PFSK-1 (cell line): ENCODE measurements at regions not wholly inside any gene's neighbourhood (a gene's known extent, or its start where the extent isn't known, plus 50 kb on each side); places are given as distances from the start of the nearest gene placed in this dataset.

Experiments used
- FOXP2 ChIP-seq: optimal IDR thresholded peaks from 2 replicates; pipeline ENCODE3; 2011; ENCODE audit warnings: borderline replicate concordance, control low read depth, inconsistent platforms; ENCODE audit not compliant: insufficient read depth; ENCODE audit errors: extremely low read length, extremely low read depth
- POLR2AphosphoS5 ChIP-seq: IDR thresholded peaks from 2 replicates; pipeline ENCODE4 v1.6.1; 2012; ENCODE audit warnings: low read depth, mild to moderate bottlenecking, control low read depth, low read length, moderate library complexity
- REST ChIP-seq, 2 experiments: IDR thresholded peaks; 2 replicates each; pipeline versions ENCODE4 v1.6.1 to v1.8.0; 2011 to 2012; ENCODE audit warnings: low read depth in 2 of 2, low read length in 2 of 2, control low read depth in 1 of 2, inconsistent platforms in 1 of 2, mild to moderate bottlenecking in 1 of 2, moderate library complexity in 1 of 2; ENCODE audit not compliant: insufficient read depth in 1 of 2
- SIN3A ChIP-seq: IDR thresholded peaks from 2 replicates; pipeline ENCODE4 v1.6.1; 2012; ENCODE audit warnings: mild to moderate bottlenecking, low read length, moderate library complexity, borderline replicate concordance; ENCODE audit not compliant: insufficient read depth
- TAF1 ChIP-seq: IDR thresholded peaks from 2 replicates; pipeline ENCODE4 v1.6.1; 2012; ENCODE audit warnings: low read length, control low read depth, borderline replicate concordance; ENCODE audit not compliant: insufficient read depth

- TF ChIP-seq POLR2AphosphoS5 (no peak), TAF1 (no peak), SIN3A (no peak), REST (IDR thresholded peaks at IDR 0.05; ENCODE audit: insufficient read depth in 1 of 2, low read depth in 2 of 2, low read length in 2 of 2) (no peak), FOXP2 (no peak)
Measured at GRCh38 chr12:111197376-111197944, 171.4 kb downstream of the PHETA1 start.
